Myocyte (in vitro differentiated cells): ENCODE measurements at regions not wholly inside any gene's neighbourhood (a gene's known extent, or its start where the extent isn't known, plus 50 kb on each side); places are given as distances from the start of the nearest gene placed in this dataset.

Source experiments
- DNase-seq: peaks from one replicate; pipeline ENCODE4 v3.0.0-alpha.2; 2012; ENCODE audit warnings: low read depth

DNA sequence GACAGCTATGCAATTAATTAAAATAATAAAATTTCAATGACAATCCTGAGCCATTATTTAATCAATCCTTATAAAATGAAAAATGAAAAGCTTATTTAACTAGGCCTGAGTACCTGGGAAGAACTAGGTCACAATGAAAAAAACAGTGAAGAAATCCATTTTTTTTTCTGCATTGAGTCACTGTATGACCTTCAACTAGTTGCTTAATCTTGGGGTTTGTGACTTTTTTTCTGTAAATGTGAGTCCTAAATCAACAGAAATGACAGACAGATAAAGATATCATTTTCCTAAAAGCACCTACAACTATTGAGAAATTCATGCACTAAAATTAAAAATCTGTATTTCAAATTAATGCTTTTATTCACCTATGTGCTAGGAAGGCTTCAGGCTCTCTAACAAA is 96.8 kb downstream of the TMEM26 start:
- no peak for DNase-seq

DNA sequence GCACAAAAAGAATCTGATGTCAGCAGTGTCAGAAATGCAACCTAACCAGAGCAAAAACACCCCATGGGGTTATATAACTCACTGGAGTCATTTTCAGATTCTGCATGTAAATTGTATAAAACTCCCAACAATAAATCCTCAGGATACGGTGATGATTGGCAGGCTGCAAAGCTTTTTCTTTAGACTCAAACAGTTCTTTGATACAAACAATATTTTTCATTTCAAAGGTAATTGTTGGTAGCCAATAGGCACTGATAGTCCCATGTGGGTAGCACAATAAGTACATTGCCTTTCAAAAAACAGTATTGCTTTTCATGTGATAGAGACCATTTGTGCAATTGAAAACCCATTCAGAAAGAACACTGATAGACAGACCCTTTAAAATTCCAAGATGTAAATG is 98.0 kb downstream of the TMEM26 start:
- DNase-seq, result no peak

DNA sequence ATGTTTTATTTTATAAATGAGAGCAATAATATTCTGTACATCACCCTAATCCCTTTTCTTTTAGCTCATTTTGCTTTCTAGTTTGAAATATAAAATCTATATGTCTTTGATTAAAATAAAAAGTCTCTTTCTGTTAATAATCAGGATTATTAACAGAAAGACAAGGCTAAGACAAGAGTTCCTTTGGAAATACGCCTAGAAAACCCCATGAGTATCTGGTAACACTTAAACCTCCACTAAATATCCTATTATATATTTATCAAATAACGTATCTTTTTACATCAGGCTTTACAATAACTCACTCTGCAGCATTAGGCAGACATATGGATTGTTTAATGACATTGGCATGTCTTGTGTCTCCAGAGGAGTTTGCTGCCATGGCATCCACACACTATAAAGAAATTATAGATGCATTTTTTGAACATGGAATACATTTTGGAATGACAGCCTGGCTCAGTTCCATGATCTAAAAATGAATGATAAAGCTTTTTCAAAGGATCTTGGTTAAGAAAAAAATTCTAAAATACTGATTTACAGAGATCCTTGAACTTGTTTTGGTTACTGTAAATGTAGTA is 98.7 kb downstream of the TMEM26 start:
- DNase-seq, result no peak

DNA sequence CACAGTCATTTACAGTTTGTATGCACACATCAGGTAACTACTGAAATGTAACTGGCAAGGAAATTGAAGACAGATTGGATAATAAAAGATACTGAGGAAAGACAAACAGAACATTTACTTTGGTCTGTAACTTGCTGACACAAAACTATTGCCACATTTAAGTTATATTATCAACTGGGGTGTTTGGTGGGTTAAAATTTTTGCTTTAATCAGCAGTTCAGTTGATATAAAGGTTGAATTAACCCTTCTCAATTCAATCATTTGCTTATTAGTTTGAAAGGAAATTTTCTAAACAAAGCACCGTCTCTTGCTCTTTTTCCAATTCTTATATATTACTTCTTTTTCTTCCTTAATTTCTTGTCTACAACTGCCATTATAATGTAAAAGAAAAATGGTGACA is 102.4 kb downstream of the TMEM26 start:
- no peak for DNase-seq

DNA sequence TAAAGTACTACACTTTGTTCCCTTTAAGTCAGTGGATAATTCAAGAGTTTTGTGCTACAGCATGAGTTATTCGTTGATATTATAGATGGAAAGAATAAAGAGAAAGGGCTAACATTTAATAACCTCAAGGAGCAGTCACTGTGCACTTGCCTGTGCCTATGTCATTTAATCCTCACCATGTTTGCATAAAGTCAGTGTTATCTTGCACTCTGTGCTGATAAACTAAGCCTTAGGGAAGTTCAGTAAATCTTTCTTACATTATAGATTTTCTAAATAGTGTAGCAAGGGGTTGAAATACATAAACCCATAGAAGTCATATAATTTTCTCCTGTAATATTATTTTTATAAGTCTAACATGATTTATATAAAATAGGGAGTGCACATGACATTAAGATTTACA is 103.1 kb downstream of the TMEM26 start:
- DNase-seq, result no peak

DNA sequence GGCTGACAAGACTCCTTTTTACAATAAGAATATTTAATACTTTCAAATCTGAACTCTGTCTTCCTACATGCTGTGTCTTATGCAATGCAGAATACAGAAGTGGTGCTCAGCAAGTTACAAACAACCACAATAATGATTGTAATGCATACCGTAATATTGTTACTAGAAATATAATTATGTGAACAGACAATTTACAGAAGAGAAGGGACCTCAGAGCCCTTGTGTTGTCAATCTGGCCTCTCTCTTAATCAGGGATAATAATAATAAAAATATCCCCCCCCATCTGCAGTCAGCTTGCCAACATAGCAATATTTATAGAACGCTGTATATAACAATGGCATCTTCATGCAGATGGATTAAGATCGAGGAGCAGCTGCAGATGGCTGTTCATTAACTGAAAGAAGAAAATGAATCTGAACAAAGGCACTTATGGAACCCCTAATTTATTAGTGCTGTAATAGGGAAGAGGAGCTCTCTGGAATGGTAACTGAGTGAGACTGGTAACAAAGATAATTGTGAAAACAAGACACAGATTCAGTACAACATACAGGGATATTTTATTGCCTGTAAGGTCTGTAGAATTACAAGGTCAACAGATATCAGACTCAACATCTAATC is 106.3 kb downstream of the TMEM26 start:
- DNase-seq, result peak; percentile 48

DNA sequence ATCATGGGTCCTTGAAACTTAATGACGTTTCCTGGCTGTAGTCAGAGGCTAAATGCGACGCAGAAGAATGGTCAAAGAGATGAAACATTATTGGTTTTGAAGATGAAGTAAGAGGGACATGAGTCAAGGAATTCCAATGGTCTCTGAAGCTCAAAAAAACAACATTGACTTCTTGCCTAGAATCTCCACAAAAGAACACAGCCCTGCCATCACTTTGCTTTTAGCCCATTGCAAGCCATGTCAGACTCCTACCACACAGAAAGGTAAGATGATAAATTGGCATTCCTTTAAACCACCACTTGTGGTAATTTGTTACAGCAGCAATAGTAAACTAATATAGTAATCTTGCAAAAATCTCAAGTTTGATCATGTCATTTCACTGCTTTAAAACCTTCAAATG is 109.4 kb downstream of the TMEM26 start:
- no peak for DNase-seq

DNA sequence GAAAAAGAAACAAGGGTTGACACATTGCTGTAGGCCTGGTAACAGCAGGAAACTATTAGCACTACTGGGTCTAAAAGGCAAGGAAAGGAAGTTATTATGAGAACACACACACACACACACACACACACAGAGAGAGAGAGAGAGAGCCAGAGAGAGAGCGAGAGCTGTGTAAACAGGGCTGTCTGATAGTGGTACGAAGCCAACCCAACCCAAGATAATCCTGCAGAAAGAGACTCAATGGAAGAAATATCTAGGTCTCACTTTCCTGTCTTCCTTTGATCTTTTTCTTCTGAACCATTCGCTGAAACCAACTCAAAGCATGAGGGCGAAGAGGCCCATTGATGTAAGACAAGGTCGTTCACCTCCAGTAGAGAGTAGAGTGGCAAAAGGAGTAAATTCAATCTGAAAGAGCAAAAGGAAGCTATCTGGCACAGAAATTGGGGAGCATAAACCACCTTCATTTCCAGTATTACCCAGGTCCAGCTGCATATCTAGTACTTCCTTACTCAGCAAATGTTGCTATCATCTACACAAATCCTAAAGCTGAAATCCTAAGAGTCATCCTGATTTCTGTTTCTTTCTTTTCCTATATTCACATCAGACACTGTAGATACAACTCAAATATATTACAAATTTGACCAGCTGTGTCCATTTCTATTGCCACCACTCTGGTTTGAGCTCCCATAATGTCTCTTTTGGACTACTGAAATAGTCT is 110.2 kb downstream of the TMEM26 start:
- DNase-seq, result no peak

DNA sequence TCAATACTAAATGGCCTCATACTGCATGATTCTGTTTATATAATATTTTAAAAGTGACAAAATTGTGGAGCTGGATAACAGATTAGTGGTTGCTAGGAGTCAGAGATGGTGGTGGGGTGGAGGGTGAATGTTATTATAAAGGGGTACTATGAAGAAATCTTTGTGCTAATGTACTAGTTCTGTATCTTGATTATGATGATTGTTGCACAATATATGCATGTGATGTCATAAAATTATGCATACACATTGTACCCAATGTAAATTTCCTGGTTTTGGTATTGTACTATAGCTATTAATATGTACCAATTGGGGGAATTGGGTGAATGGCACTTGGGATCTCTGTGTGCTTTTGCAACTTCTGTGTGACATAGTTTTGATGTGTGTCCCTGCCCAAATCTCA is 112.2 kb downstream of the TMEM26 start:
- DNase-seq, result no peak

DNA sequence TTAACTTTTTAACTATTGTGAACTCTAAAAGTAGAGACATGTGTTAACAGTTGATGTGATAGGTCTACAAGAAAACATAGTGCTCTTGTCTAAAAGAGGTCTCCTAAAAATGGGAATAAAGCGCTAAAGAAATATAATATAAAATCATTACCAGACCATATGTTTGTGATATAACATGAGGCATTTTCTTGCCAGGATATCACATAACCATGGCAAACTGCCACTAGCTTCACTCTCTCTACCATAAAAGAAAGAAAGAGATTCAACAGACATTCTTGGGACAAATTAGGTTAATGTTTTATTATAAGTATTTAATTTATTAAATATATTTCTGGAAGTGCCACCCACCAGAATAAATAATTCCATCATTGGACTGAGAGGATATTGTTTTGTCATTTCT is 115.0 kb downstream of the TMEM26 start:
- no peak for DNase-seq

DNA sequence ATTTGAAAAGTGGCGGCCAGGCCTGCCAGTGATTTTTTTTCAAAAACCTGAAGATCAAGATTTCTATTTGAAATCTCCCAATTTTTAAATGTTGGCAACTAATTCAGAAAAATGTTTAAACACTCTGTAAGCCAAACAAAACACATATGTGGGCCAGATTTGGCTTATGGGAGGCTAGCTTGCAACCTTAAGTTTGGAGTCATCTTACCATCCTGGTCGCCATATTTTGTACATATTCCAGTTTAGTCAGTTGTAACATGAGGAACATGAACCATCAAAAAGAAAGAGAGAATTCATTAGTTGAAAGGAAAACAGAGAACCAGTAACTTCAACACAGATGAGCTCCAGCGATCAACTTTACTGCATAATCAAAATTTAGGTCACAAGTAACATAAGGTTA is 115.4 kb downstream of the TMEM26 start:
- no peak for DNase-seq

DNA sequence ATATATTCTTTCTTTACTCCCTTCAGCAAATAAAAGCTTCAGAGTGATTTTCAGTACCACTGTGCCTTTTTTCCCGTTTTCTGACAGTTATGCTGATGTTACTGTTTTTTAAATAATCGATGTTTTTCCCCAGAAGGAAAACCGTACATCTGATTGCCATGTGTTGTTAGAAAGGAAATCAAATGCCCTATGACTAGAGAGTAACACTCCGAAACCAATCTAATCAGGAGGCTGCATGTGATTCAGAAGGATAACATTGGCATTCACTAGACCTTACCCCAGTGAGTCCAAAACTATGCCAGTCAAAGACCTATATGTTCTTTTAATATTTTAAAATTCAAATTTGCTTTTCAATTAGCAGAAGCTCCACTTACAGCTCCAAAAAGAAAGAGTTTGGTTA is 116.3 kb downstream of the TMEM26 start:
- DNase-seq, result no peak

DNA sequence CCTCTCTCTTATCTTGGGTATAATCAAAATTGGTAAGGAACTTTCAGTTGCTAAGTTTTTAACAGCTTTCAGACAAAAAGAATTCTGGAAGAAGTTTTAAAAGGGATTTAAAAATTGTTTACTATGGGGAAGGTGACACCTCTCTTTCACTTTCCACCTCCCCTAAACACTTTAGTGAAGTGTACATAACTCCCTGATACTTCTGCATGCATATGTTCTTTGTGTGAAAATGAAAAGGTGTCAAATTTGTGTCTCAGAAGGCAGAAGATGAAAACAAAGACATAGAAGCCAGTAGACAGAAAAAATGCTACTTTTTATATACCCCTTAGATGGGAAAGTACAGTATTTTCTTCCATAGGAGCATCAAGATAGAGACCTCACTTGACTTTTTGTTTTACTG is 117.8 kb downstream of the TMEM26 start:
- DNase-seq, result no peak

DNA sequence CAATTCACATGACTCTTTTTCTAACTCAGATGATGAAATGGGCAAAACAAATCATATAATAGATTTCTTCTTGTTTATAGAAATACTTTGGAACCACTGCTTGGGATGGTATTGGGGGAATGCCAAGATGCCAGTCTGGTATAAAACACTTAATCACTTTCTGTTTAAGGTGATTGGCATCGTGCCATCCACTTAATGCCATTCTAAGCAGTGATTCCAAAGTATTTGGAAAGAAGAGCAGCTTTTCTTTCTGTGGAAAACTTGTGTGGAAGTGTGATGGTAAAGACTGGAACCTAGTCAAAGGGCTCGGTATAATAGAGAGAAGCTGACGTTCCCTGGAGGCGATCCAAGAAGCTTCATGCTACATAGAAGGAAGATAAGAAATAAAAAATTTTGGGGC is 120.6 kb downstream of the TMEM26 start:
- DNase-seq, result no peak

DNA sequence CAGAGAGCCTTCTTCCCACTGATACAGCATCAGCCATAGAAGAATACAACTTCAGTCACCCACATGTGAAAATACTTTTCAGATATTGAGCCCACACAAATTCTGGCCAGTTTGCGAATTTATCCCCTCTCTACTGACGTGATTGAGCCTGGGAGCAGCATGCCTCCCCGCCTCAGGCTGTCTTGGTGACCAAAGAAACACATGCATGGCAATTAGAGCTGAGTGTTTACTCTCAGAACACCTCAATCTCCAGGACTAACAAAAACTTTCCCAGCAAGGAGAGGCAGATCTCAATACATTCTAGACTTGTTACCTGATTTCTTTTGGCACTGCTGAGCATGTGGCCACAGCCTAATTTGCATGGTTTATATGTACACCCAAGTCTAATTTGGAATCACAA is 122.5 kb downstream of the TMEM26 start:
- no peak for DNase-seq

DNA sequence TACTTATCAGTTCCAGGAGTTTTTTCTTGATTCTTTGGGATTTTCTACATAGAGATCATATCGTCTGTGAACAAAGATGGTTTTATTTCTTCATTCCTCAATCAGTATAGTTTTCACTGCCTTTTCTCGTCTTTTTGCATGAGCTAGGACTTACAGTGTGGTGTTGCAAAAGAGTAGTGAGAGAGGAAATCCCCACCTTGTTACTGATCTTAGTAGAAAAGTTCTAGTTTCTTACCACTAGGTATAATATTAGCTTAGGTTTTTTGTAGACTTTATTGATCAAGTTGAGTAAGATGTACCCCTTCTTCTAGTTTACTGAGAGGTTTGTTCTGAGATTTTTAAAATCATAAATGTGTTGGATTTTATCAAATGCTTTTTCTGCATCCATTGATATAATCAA is 123.3 kb downstream of the TMEM26 start:
- no peak for DNase-seq

DNA sequence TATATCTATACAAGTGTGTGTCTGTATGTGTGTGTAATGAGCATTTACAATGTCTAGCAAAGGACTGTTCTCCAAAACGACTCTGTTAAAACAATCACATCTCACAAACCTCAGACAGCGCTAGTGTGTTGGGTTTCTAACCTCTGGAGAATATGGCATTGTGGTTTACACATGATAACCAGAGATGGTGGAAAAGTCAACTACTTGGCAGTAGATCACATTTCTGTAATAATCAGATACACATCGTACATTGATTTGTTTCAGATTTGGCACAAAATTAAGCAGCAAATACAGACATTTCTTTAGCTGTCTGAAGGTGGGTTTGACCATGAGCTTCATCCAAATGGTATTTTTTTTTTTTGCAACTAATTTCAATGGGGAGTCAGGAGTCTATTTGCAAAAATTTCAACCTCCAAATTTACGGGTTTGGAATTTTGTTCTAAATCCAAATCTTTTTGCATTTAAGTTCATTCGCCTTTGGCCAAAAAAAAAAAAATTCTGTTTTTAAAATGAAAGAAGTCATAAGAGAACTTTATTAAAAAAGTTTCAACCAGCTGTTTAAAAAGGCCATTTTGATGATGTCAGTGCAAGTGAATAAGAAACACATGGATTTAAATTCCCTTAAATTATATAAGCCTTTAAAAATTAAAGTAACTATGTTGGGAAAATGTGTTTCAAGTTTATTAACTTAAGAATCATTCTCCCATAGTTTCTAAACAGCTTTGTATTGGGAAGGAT is 127.8 kb downstream of the TMEM26 start:
- peak; percentile 42 for DNase-seq

DNA sequence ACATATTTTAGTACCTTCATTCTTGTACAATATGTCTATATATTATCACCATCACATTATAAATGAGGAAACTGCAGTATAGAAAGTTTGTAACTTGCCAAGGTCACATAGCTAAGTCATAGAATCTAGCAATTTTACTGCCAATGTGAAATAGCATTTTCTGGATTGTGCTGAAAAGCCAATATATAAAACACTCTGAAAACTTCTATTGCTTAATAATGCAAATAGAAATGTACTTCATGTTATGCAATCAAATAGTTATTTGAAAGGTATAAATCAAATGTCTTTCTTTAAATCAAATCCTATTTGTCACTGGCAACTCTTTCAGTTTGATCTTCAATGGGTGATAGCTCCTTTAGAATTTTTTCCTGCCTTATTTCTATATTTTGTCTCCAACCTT is 129.5 kb downstream of the TMEM26 start:
- no peak for DNase-seq

DNA sequence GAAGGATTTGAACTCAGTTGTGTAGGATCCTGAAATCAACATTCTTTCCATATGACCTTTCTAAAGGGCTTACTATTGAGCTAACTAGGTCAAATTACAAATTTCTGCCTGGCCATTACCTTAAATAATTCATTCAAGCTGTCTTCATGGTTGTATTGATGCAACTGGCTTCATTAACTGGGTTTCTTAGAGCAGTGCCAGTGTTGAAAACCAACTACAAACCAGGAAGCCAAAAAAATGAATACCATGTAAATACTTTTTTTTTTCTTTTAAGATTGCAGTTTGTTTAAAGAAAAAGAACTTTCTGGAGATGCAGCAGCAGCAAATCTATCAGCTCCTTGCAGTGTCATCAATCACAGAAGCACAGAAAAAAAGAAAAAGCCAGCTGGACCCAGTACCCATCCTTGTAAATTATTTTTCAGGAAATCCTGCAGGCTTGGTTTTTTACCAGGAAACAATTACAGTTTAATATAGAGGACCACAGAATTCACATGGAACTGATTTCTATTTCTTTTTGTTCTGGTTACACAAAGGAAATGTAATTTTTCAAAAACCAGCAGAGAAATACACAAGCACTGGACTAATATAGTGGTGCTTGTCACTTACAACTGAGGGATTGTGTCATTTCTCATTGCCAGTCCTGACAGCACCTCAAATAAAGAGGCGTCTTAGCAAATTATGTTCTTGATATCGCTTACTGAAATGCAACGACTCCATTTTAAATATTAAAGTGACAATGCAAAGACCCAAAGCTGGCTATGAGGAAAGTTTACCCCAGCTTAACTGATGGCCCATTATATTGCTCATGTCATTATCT is 131.9 kb downstream of the TMEM26 start:
- no peak for DNase-seq

DNA sequence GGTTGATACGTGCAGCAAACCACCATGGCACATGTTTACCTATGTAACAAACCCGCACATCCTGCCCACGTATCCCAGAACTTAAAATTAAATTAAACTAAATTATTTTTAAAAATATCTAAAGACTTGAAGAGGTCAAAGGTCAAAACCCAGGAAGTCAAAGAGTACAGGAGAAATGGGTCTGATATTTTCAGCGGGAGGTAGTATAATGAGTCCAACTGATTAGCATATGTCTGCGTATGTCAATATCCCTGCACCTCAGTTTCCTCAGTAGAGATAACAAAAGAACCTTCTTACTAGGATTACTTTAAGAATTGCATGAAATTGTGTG is 133.0 kb downstream of the TMEM26 start:
- DNase-seq, result no peak

DNA sequence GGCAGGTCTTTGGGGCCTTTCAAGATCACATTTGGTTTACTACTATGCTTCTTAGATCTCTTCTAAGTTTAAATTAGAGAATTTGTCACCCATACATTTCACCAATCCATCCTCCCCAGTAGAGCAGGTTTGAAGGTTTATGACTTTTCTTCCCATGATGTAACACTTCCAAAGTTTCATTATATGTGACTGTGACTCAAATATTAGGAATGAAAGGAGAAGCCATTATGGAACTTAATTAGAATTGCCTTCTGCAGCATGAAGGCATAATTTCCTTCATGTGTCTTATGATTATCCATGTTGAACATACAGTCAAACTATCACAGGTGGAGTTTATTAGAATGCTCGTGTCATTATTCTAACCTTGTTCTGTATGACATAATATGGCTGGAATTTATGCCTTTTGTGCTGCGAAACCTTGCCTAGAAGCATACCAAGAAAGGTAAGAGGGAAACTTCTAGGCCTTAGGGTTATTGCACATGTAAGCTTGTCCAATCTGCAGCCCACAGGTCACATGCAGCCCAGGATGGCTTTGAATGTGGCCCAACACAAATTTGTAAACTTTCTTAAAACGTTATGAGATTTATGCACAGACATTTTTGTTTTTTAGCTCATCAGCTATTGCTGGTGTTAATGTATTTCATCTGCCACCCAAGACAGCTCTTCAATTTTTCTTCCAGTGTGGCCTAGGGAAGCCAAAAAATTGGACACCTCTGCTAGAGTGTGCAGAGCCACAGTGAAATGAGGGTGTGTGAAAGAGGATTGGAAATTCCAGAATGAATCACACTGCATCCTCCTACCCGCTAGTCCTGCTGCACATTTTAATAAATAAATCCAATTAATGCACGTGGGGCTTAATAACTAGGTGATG is 133.6 kb downstream of the TMEM26 start:
- no peak for DNase-seq
